ENCODE measurements at regions not wholly inside any gene's neighbourhood (a gene's known extent, or its start where the extent isn't known, plus 50 kb on each side); places are given as distances from the start of the nearest gene placed in this dataset.

DNA sequence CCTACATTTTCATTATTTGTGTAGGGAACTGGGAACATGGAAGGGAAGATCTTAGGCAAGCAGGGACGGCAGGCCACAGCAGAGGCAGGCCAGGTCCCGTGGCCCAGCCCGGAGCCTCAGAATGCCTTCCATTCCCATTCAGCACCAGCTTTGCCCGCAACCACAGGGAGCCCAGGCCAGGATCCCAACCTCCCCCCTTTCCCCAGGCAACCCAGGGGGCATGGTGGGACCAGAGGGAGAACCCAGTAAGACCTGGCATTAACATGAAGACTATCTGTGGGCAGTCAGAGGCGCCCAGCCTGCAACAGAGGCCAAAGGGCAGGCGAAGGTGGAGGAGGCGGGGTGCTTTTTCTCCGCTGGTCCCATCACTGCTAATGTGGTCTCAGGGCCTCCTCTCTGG, 135.6 kb downstream of the TPRA1 start:
- Histone ChIP-seq H3K9me3 (ENCODE audit: control insufficient read depth, insufficient read depth, low read length) (no peaks in the 10 kb centered on the region), H3K9ac (ENCODE audit: low read depth, low read length) (no peak overlapping the region), H3K27me3 (ENCODE audit: control insufficient read depth, insufficient read depth, low read length) (peaks cover 35% of the 10 kb centered on the region), H2AK5ac (ENCODE audit: low read depth, low read length) (no peak overlapping the region), H2BK120ac (ENCODE audit: low read depth, low read length) (no peak overlapping the region), H2BK5ac (ENCODE audit: low read depth, low read length, poor library complexity, severe bottlenecking) (no peak overlapping the region), H3K4me3 (ENCODE audit: insufficient read depth, low read depth, low read length) (no peak overlapping the region), H3K4me1 (ENCODE audit: control insufficient read depth, insufficient read depth, low read length) (no peaks in the 10 kb centered on the region), H3K56ac (ENCODE audit: extremely low read depth, insufficient read depth, low read length) (no peak overlapping the region), H3K18ac (ENCODE audit: low read depth, low read length) (no peak overlapping the region), H2AFZ (replicated peaks; ENCODE audit: low read length, poor library complexity) (no peak overlapping the region), H2BK20ac (ENCODE audit: low read depth, low read length) (no peak overlapping the region), H3K4me2 (ENCODE audit: low read depth, low read length) (no peak overlapping the region), H3K23ac (ENCODE audit: low read depth, low read length) (no peak overlapping the region), H4K20me1 (ENCODE audit: insufficient read depth, low read length) (no peaks in the 10 kb centered on the region), H4K91ac (ENCODE audit: insufficient read depth, low read depth, low read length) (no peak overlapping the region), H2BK15ac (ENCODE audit: low read depth, low read length) (no peak overlapping the region), H2AK9ac (replicated peaks; ENCODE audit: low read depth, low read length, poor library complexity) (no peak overlapping the region), H3K79me1 (ENCODE audit: low read depth in 1 of 2, low read length in 2 of 2) (no peaks in the 10 kb centered on the region), H3K36me3 (ENCODE audit: control insufficient read depth, insufficient read depth, low read length) (no peaks in the 10 kb centered on the region), H4K5ac (ENCODE audit: low read depth, low read length) (no peak overlapping the region), H3K27ac (ENCODE audit: insufficient read depth, low read length) (no peak overlapping the region), H3K4ac (ENCODE audit: low read depth, low read length) (no peak overlapping the region), H3K14ac (replicated peaks; ENCODE audit: low read depth, low read length) (no peak overlapping the region), H3K9me1 (ENCODE audit: insufficient read depth, low read length) (no peaks in the 10 kb centered on the region), H4K8ac (ENCODE audit: low read depth in 2 of 2, low read length in 2 of 2) (no peak overlapping the region)
- 83% methylated on average over 4 of the region's 8 CpGs; no CpG with 5 or more reads in 1 of the 2 experiments for WGBS, 2 experiments (ENCODE audit: extremely low coverage in 2 of 2, insufficient read length in 1 of 2)
- intact Hi-C loops (cut with micrococcal nuclease) = loop anchor here (1.0 to 10.0 kb wide), 4 partner anchors 470 to 933 kb away; partner anchors contain the start of gene PLXNA1
- no peak for ATAC-seq (ENCODE audit: low read depth)
- in situ Hi-C loops (cut with MboI; ENCODE audit: low sequenced_read_pairs) = loop anchor here (5.0 to 10.0 kb wide), 3 partner anchors 700 to 930 kb away; partner anchors contain the start of gene CHST13
- ChIA-PET CTCF (interaction anchor here (1.1 to 1.6 kb wide), 4 partner anchors 8 to 783 kb away, joined by 3 to 5 read pairs (median 4); no protein-coding TSS in a partner anchor), POLR2A (ENCODE audit: unreplicated experiment) (no interaction called here)
- dilution Hi-C loops (cut with HindIII; ENCODE audit: low sequenced_read_pairs, unreplicated experiment) = no loop called here
- BruUV-seq (replicated peaks) = no TSS peak
- DNase-seq = no peak
- TF ChIP-seq CHD1 (IDR thresholded peaks at IDR 0.05; ENCODE audit: low read depth, low read length) (no peak), POLR2A (IDR thresholded peaks at IDR 0.05; ENCODE audit: low read depth, low read length) (no peak), MAFK (IDR thresholded peaks at IDR 0.05; ENCODE audit: low read depth, low read length) (no peak), RCOR1 (IDR thresholded peaks at IDR 0.05; ENCODE audit: insufficient replicate concordance, low read length) (no peak), SMC3 (IDR thresholded peaks at IDR 0.05; ENCODE audit: low read depth, low read length) (no peak), MAZ (IDR thresholded peaks at IDR 0.05; ENCODE audit: borderline replicate concordance, low read depth, low read length) (no peak), BHLHE40 (IDR thresholded peaks at IDR 0.05; ENCODE audit: low read depth, low read length) (no peak), CEBPB (IDR thresholded peaks at IDR 0.05; ENCODE audit: low read depth, low read length) (no peak)
- TF ChIP-seq, protein P1, sequence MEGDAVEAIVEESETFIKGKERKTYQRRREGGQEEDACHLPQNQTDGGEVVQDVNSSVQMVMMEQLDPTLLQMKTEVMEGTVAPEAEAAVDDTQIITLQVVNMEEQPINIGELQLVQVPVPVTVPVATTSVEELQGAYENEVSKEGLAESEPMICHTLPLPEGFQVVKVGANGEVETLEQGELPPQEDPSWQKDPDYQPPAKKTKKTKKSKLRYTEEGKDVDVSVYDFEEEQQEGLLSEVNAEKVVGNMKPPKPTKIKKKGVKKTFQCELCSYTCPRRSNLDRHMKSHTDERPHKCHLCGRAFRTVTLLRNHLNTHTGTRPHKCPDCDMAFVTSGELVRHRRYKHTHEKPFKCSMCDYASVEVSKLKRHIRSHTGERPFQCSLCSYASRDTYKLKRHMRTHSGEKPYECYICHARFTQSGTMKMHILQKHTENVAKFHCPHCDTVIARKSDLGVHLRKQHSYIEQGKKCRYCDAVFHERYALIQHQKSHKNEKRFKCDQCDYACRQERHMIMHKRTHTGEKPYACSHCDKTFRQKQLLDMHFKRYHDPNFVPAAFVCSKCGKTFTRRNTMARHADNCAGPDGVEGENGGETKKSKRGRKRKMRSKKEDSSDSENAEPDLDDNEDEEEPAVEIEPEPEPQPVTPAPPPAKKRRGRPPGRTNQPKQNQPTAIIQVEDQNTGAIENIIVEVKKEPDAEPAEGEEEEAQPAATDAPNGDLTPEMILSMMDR (conservative IDR thresholded peaks at IDR 0.05; ENCODE audit: low read depth, low read length) = no peak

Measured in IMR-90 (cell line).